ENCODE measurements at regions not wholly inside any gene's neighbourhood (a gene's known extent, or its start where the extent isn't known, plus 50 kb on each side); places are given as distances from the start of the nearest gene placed in this dataset.
"Not testable (repeated sequence)": the region's sequence is repeated elsewhere in the genome, so short reads cannot be mapped to it uniquely, and the experiment has no call there.

GRCh38 chr2:153405196-153405595, 73.4 kb downstream of the RPRM start:
- Histone ChIP-seq H3K4me2 (peak overlapping the region; percentile 96), H4K20me1 (ENCODE audit: insufficient read depth) (no peaks in the 10 kb centered on the region), H3K36me3 (ENCODE audit: insufficient read depth) (no peaks in the 10 kb centered on the region), H3K27ac (peak overlapping the region; percentile 98; the same call in 1 of the 2 replicates), H3K79me2 (ENCODE audit: insufficient read depth, low read depth) (peaks cover 21% of the 10 kb centered on the region), H3K4me1 (ENCODE audit: low read depth, poor library complexity, severe bottlenecking) (peaks cover 39% of the 10 kb centered on the region), H2AFZ (ENCODE audit: low read depth) (no peak overlapping the region), H3K27me3 (ENCODE audit: insufficient read depth, low read depth) (no peaks in the 10 kb centered on the region), H3K4me3 (IDR thresholded peaks at IDR 0.05; ENCODE audit: insufficient read depth, low read depth, low read length) (no peak overlapping the region), H3K9ac (no peak overlapping the region; the same call in 1 of the 2 replicates)
- no peak for TF ChIP-seq CTCF (conservative IDR thresholded peaks at IDR 0.05; ENCODE audit: low read depth, low read length)

- Histone ChIP-seq H3K27ac (peak overlapping the region; percentile 98), H4K20me1 (ENCODE audit: insufficient read depth) (no peaks in the 10 kb centered on the region), H3K9ac (peak overlapping the region; percentile 98), H3K4me1 (ENCODE audit: low read depth, poor library complexity, severe bottlenecking) (peaks cover 38% of the 10 kb centered on the region), H2AFZ (ENCODE audit: low read depth) (no peak overlapping the region), H3K4me3 (IDR thresholded peaks at IDR 0.05; ENCODE audit: insufficient read depth, low read depth, low read length) (no peak overlapping the region), H3K27me3 (ENCODE audit: insufficient read depth, low read depth) (no peaks in the 10 kb centered on the region), H3K36me3 (ENCODE audit: insufficient read depth) (no peaks in the 10 kb centered on the region), H3K79me2 (ENCODE audit: insufficient read depth, low read depth) (peaks cover 21% of the 10 kb centered on the region), H3K4me2 (peak overlapping the region; percentile 96)
- TF ChIP-seq CTCF (conservative IDR thresholded peaks at IDR 0.05; ENCODE audit: low read depth, low read length), result no peak
These were observed 73.8 kb downstream of the RPRM start for GRCh38 chr2:153404792-153405191.

GRCh38 chr2:153403940-153404339, 74.6 kb downstream of the RPRM start:
- no peaks in the 10 kb centered on the region for H3K36me3 ChIP-seq (ENCODE audit: insufficient read depth)
- peak overlapping the region; percentile 98 for H3K9ac ChIP-seq
- H3K4me2 ChIP-seq, result peak overlapping the region; percentile 96
- H3K4me1 ChIP-seq (ENCODE audit: low read depth, poor library complexity, severe bottlenecking), result peaks cover 32% of the 10 kb centered on the region
- TF ChIP-seq CTCF (conservative IDR thresholded peaks at IDR 0.05; ENCODE audit: low read depth, low read length), result no peak
- H3K4me3 ChIP-seq (IDR thresholded peaks at IDR 0.05; ENCODE audit: insufficient read depth, low read depth, low read length), result peak overlapping the region; percentile 92
- H3K27me3 ChIP-seq (ENCODE audit: insufficient read depth, low read depth), result no peaks in the 10 kb centered on the region
- H3K27ac ChIP-seq, result peak overlapping the region; percentile 98
- no peaks in the 10 kb centered on the region for H4K20me1 ChIP-seq (ENCODE audit: insufficient read depth)
- peaks cover 21% of the 10 kb centered on the region for H3K79me2 ChIP-seq (ENCODE audit: insufficient read depth, low read depth)
- peak overlapping the region; percentile 83 for H2AFZ ChIP-seq (ENCODE audit: low read depth)

GRCh38 chr2:153403352-153403751, 75.2 kb downstream of the RPRM start:
- peaks cover 21% of the 10 kb centered on the region for H3K79me2 ChIP-seq (ENCODE audit: insufficient read depth, low read depth)
- H2AFZ ChIP-seq (ENCODE audit: low read depth), result peak overlapping the region; percentile 83
- peaks cover 32% of the 10 kb centered on the region for H3K4me1 ChIP-seq (ENCODE audit: low read depth, poor library complexity, severe bottlenecking)
- H3K9ac ChIP-seq, result peak overlapping the region; percentile 98
- not testable (repeated sequence) for H3K4me2 ChIP-seq; H3K36me3 ChIP-seq (ENCODE audit: insufficient read depth); H4K20me1 ChIP-seq (ENCODE audit: insufficient read depth); H3K4me3 ChIP-seq (IDR thresholded peaks at IDR 0.05; ENCODE audit: insufficient read depth, low read depth, low read length); H3K27me3 ChIP-seq (ENCODE audit: insufficient read depth, low read depth)
- H3K27ac ChIP-seq, result peak overlapping the region; percentile 98

GRCh38 chr2:153394686-153395085, 83.9 kb downstream of the RPRM start:
- H4K20me1 ChIP-seq (ENCODE audit: insufficient read depth), result no peaks in the 10 kb centered on the region
- no peak overlapping the region for H3K4me2 ChIP-seq
- H3K79me2 ChIP-seq (ENCODE audit: insufficient read depth, low read depth), result no peaks in the 10 kb centered on the region
- H2AFZ ChIP-seq (ENCODE audit: low read depth), result no peak overlapping the region
- H3K9ac ChIP-seq, result no peak overlapping the region
- H3K27me3 ChIP-seq (ENCODE audit: insufficient read depth, low read depth), result no peaks in the 10 kb centered on the region
- no peaks in the 10 kb centered on the region for H3K36me3 ChIP-seq (ENCODE audit: insufficient read depth)
- H3K27ac ChIP-seq, result no peak overlapping the region
- no peak for TF ChIP-seq CTCF (conservative IDR thresholded peaks at IDR 0.05; ENCODE audit: low read depth, low read length)
- no peaks in the 10 kb centered on the region for H3K4me1 ChIP-seq (ENCODE audit: low read depth, poor library complexity, severe bottlenecking)
- no peak overlapping the region for H3K4me3 ChIP-seq (IDR thresholded peaks at IDR 0.05; ENCODE audit: insufficient read depth, low read depth, low read length)

Data from KMS-11 (cell line).